OCI-LY1 (cell line): ENCODE measurements at regions not wholly inside any gene's neighbourhood (a gene's known extent, or its start where the extent isn't known, plus 50 kb on each side); places are given as distances from the start of the nearest gene placed in this dataset.
"Not testable (repeated sequence)": the region's sequence is repeated elsewhere in the genome, so short reads cannot be mapped to it uniquely, and the experiment has no call there.

Experiments
- H2AFZ ChIP-seq: fragments of 200-600 bp; sonication (generic), shearing (Covaris generic); 2 replicates; pipeline ENCODE4 v1.6.0; 2014; ENCODE audit warnings: antibody characterized with exemption, mild to moderate bottlenecking, low read length
- H3F3A ChIP-seq: fragments of 200-600 bp; sonication (generic), shearing (Covaris generic); 2 replicates; pipeline ENCODE4 v1.6.0; 2014; ENCODE audit warnings: mild to moderate bottlenecking, antibody characterized with exemption, low read length, moderate library complexity; ENCODE audit not compliant: insufficient read depth
- H3K27ac ChIP-seq: fragments of 200-600 bp; sonication (generic); 2 replicates; pipeline ENCODE4 v1.5.1; 2014; ENCODE audit warnings: low read length, mixed run types, mild to moderate bottlenecking, low read depth; ENCODE audit not compliant: poor library complexity, severe bottlenecking
- H3K27me3 ChIP-seq: fragments of 200-600 bp; sonication (generic); 2 replicates; pipeline ENCODE4 v1.6.0; 2014; ENCODE audit warnings: antibody characterized with exemption, mild to moderate bottlenecking, low read length, moderate library complexity; ENCODE audit not compliant: insufficient read depth
- H3K36me3 ChIP-seq: fragments of 200-600 bp; sonication (generic); 2 replicates; pipeline ENCODE4 v1.6.1; 2014; ENCODE audit warnings: mild to moderate bottlenecking, antibody characterized with exemption, low read length, moderate library complexity, mixed read lengths; ENCODE audit not compliant: insufficient read depth
- H3K4me1 ChIP-seq: fragments of 200-600 bp; sonication (generic); 2 replicates; pipeline ENCODE4 v1.5.1; 2014; ENCODE audit warnings: mild to moderate bottlenecking, low read length, moderate library complexity; ENCODE audit not compliant: insufficient read depth, severe bottlenecking
- H3K4me2 ChIP-seq: fragments of 200-600 bp; sonication (generic), shearing (Covaris generic); 2 replicates; pipeline ENCODE4 v1.6.1; 2014; ENCODE audit warnings: low read length
- H3K4me3 ChIP-seq: fragments of 200-600 bp; sonication (generic); 2 replicates; pipeline ENCODE4 v1.5.1; 2014; ENCODE audit warnings: low read length, low read depth, mild to moderate bottlenecking, mixed read lengths; ENCODE audit not compliant: poor library complexity, severe bottlenecking
- H3K79me2 ChIP-seq: fragments of 200-600 bp; shearing (Covaris generic); 2 replicates; pipeline ENCODE4 v1.6.1; 2016; ENCODE audit warnings: mixed run types, low read length, mixed read lengths; ENCODE audit not compliant: insufficient read depth
- H3K9ac ChIP-seq: fragments of 200-600 bp; sonication (generic), shearing (Covaris generic); 2 replicates; pipeline ENCODE4 v1.6.1; 2014; ENCODE audit warnings: mild to moderate bottlenecking, low read length, mixed read lengths
- H3K9me2 ChIP-seq: fragments of 200-600 bp; sonication (generic), shearing (Covaris generic); 2 replicates; pipeline ENCODE4 v1.6.1; 2014; ENCODE audit warnings: low read depth, mild to moderate bottlenecking, low read length, mixed read lengths
- H3K9me3 ChIP-seq: fragments of 200-600 bp; shearing (Covaris generic); 2 replicates; pipeline ENCODE4 v1.6.1; 2014; ENCODE audit warnings: low read length, mixed read lengths
- H4K20me1 ChIP-seq: fragments of 200-600 bp; sonication (generic), shearing (Covaris generic); 2 replicates; pipeline ENCODE4 v1.6.0; 2016; ENCODE audit warnings: mild to moderate bottlenecking, low read length; ENCODE audit not compliant: insufficient read depth
- EZH2 ChIP-seq: fragments of 200-600 bp; sonication (generic), shearing (Covaris generic); IDR thresholded peaks from 2 replicates; pipeline ENCODE4 v1.8.0; 2017; ENCODE audit warnings: borderline replicate concordance, mixed run types, mild to moderate bottlenecking, antibody characterized with exemption, low read length, moderate library complexity, mixed read lengths
- TF ChIP-seq, protein P1 (sequence below): fragments of 200-600 bp; sonication (generic), shearing (Covaris generic); IDR thresholded peaks from 2 replicates; pipeline ENCODE4 v1.5.1; 2017; ENCODE audit warnings: mild to moderate bottlenecking, antibody characterized with exemption, low read length, moderate library complexity, mixed read lengths

DNA sequence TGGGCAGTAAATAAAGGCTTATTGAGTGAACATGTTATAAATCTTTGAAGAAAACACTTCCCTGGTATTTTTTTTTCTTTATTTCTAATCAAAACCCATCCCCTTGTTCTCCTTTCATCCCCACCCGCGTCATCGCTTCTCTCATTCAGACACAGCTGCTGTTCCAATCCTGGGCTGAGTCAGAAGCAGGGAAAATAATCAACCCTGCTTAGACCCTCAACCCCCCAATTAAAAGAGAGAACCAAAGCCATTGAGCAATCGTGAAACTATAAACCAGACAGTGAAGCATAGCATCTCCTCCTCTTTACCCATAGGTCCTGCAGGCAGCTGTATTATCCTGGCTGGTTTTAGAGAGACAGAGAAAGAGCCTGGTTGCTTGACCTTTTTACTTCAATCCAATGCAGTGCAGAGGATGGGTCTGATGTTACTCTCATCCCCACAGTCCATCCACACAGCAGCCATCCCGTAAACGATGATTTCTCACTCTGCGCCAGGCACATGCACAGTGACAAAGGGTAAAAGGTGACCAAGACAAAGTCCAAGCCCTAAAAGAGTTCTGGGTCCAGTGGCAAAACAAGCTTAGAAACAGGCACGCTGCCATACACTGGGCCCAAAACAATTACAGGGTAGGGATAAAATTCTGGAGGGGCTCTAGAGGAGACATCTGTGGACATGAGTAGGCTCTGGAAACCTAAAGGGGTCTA is 238.3 kb downstream of the GALC start:
- H3K27me3 ChIP-seq: no peaks in the 10 kb centered on the region
- no peak overlapping the region for H3K4me2 ChIP-seq
- H3K9ac ChIP-seq: no peak overlapping the region
- H3K9me2 ChIP-seq: no peaks in the 10 kb centered on the region
- H3K27ac ChIP-seq: no peak overlapping the region
- no peak for TF ChIP-seq EZH2
- TF ChIP-seq, protein P1, sequence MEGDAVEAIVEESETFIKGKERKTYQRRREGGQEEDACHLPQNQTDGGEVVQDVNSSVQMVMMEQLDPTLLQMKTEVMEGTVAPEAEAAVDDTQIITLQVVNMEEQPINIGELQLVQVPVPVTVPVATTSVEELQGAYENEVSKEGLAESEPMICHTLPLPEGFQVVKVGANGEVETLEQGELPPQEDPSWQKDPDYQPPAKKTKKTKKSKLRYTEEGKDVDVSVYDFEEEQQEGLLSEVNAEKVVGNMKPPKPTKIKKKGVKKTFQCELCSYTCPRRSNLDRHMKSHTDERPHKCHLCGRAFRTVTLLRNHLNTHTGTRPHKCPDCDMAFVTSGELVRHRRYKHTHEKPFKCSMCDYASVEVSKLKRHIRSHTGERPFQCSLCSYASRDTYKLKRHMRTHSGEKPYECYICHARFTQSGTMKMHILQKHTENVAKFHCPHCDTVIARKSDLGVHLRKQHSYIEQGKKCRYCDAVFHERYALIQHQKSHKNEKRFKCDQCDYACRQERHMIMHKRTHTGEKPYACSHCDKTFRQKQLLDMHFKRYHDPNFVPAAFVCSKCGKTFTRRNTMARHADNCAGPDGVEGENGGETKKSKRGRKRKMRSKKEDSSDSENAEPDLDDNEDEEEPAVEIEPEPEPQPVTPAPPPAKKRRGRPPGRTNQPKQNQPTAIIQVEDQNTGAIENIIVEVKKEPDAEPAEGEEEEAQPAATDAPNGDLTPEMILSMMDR: no peak
- H3K79me2 ChIP-seq: no peaks in the 10 kb centered on the region
- no peaks in the 10 kb centered on the region for H3K4me1 ChIP-seq
- H2AFZ ChIP-seq: no peak overlapping the region
- H3K4me3 ChIP-seq: no peak overlapping the region
- no peaks in the 10 kb centered on the region for H3F3A ChIP-seq
- H4K20me1 ChIP-seq: no peaks in the 10 kb centered on the region
- no peaks in the 10 kb centered on the region for H3K9me3 ChIP-seq
- H3K36me3 ChIP-seq: no peaks in the 10 kb centered on the region

DNA sequence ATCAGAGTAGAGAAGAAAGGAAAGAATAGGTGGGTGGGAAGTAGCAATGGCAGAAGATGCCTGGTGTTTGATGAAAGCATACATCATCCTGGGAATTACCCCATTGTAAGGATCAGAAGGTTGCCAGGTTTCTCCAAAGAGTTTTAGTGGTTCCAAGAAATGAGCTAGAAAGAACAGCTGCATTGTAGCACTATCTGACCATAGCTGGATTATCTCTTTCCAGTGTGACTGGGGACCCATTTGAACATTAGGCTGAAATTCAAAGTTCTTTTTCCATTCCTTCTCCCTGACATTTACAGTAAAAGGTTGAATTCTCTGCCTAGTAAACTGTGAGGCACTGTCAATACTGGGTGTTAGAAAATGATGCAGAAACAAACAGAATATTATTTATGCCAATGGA is 244.4 kb downstream of the GALC start:
- Histone ChIP-seq H3K4me1 (peaks cover 8% of the 10 kb centered on the region), H2AFZ (no peak overlapping the region), H3K4me2 (no peak overlapping the region), H3K9me3 (no peaks in the 10 kb centered on the region), H3K36me3 (no peaks in the 10 kb centered on the region), H4K20me1 (no peaks in the 10 kb centered on the region), H3K9me2 (no peaks in the 10 kb centered on the region), H3K4me3 (no peak overlapping the region), H3K9ac (no peak overlapping the region), H3F3A (no peaks in the 10 kb centered on the region), H3K27ac (no peak overlapping the region), H3K79me2 (no peaks in the 10 kb centered on the region), H3K27me3 (no peaks in the 10 kb centered on the region)
- no peak for TF ChIP-seq EZH2
- TF ChIP-seq, protein P1: no peak

DNA sequence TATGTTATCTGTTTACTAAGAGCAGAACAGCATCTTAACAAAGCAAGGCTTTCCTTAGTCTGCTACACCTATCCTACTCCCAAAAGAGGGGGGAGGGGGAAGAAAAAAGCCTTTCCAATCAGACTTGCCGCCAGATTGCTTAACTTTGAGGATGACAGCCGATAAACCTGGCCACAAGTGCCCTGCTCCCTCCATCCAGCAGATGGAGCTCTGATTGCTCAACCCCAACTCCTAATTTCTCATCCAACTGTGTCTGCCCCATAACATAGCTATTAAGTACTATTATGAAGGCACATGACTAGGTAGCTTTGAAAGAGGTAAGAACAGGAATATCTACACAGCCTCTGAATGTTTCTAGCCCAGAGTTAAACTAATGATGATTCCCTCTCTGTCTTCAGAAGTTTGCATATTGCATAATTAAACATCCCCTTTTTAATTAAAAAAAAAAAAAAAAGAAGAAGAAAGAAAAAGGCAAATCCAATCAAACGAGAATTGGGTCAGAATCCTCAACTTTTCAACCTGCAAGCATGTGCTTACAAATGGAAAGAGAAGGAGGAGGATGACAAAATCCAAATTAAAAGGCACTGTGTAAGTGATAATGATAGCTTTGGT is 247.4 kb downstream of the GALC start:
- peaks cover 8% of the 10 kb centered on the region for H3K4me1 ChIP-seq
- H3K4me2 ChIP-seq: no peak overlapping the region
- no peaks in the 10 kb centered on the region for H3K9me2 ChIP-seq
- no peaks in the 10 kb centered on the region for H4K20me1 ChIP-seq
- H3K4me3 ChIP-seq: no peak overlapping the region
- no peak for TF ChIP-seq EZH2
- TF ChIP-seq, protein P1: peak; percentile 74
- H3K9ac ChIP-seq: no peak overlapping the region
- no peaks in the 10 kb centered on the region for H3K79me2 ChIP-seq
- H3K9me3 ChIP-seq: no peaks in the 10 kb centered on the region
- H2AFZ ChIP-seq: no peak overlapping the region
- no peaks in the 10 kb centered on the region for H3K36me3 ChIP-seq
- no peaks in the 10 kb centered on the region for H3F3A ChIP-seq
- no peaks in the 10 kb centered on the region for H3K27me3 ChIP-seq
- H3K27ac ChIP-seq: no peak overlapping the region

DNA sequence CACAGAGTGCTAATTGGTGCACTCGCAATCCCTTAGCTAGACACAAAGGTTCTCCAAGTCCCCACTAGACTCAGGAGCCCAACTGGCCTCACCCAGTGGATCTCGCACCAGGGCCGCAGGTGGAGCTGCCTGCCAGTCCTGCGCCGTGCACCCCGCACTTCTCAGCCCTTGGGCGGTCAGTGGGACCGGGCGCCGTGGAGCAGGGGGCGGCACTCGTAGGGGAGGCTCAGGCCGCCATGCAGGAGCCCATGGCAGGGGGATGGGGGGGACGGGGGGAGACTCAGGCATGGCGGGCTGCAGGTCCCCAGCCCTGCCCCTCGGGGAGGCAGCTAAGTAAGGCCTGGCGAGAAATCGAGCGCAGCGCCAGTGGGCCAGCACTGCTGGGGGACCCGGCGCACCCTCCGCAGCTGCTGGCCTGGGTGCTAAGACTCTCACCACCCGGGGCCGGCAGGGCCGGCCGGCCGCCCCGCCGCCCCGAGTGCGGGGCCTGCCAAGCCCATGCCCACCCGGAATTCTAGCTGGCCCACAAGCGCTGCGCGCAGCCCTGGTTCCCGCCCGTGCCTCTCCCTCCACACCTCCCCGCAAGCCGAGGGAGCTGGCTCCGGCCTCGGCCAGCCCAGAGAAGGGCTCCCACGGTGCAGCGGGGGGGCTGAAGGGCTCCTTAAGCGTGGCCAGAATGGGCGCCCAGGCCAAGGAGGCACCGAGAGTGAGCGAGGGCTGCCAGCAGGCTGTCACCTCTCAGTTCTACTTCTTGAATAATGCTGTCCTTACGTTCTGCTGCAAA is 258.2 kb downstream of the GALC start:
- H3K9me2 ChIP-seq, H3F3A ChIP-seq, H3K4me3 ChIP-seq, H3K4me2 ChIP-seq, H3K9me3 ChIP-seq, H3K79me2 ChIP-seq, H3K27ac ChIP-seq, H4K20me1 ChIP-seq, H3K9ac ChIP-seq, H3K4me1 ChIP-seq, H2AFZ ChIP-seq, H3K36me3 ChIP-seq, H3K27me3 ChIP-seq: not testable (repeated sequence)

DNA sequence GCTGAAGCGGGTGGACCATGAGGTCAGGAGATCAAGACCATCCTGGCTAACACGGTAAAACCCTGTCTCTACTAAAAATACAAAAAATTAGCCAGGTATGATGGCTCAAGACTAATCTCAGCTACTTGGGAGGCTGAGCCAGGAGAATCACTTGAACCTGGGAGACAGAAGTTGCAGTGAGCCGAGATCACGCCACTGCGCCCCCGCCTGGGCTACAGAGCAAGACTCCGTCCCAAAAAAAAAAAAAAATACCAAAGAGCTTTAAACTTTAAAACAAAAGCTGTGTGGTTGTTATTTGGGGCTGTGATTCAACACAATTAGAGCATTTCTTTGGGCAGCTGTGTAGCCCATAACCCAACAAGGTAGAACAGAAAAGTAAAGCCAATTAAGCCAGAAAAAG is 259.9 kb downstream of the GALC start:
- H3K36me3 ChIP-seq, H3K79me2 ChIP-seq, H2AFZ ChIP-seq, H3K4me3 ChIP-seq, H3K9me2 ChIP-seq, H3K9ac ChIP-seq, H3K9me3 ChIP-seq, H3F3A ChIP-seq, H4K20me1 ChIP-seq, H3K4me2 ChIP-seq, H3K4me1 ChIP-seq, H3K27me3 ChIP-seq, H3K27ac ChIP-seq: not testable (repeated sequence)
